AG09309 (cell line): ENCODE measurements at regions not wholly inside any gene's neighbourhood (a gene's known extent, or its start where the extent isn't known, plus 50 kb on each side); places are given as distances from the start of the nearest gene placed in this dataset.

ENCODE experiments used
- DNase-seq: peaks from one replicate; pipeline ENCODE4 v3.0.0-alpha.2; 2010; ENCODE audit warnings: low read depth
- H3K4me3 ChIP-seq: 2 replicates; pipeline ENCODE4 v1.5.1; 2011; ENCODE audit warnings: mild to moderate bottlenecking, low read depth, low read length, moderate library complexity; ENCODE audit not compliant: control insufficient read depth
- TF ChIP-seq, protein P1 (sequence below): IDR thresholded peaks from 2 replicates; pipeline ENCODE4 v1.5.1; 2011; ENCODE audit warnings: mild to moderate bottlenecking, low read depth, low read length, inconsistent platforms; ENCODE audit not compliant: insufficient read depth, control insufficient read depth; ENCODE audit errors: missing control alignments

DNA sequence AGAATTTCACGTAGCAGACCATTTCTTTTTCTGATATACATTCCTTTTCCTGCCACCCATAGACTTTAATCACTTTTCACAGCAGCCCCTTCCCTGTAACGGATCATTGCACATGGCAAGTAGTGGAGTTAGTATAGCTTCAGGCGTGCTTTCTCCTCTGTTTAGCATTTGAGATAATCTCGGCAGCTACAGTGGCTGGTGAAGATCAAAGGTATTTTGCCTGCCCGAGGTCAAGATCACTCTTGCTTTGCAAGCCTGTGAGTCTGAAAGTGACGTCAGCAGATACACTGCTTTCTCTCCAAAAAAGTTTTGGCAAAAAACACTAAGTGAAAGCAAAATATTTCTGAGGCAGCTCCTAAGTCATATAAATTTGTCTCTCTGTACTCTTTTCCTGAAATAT lies 260.0 kb downstream of the NDFIP2 start:
- no peak overlapping the region for H3K4me3 ChIP-seq
- DNase-seq = no peak
- TF ChIP-seq, protein P1, sequence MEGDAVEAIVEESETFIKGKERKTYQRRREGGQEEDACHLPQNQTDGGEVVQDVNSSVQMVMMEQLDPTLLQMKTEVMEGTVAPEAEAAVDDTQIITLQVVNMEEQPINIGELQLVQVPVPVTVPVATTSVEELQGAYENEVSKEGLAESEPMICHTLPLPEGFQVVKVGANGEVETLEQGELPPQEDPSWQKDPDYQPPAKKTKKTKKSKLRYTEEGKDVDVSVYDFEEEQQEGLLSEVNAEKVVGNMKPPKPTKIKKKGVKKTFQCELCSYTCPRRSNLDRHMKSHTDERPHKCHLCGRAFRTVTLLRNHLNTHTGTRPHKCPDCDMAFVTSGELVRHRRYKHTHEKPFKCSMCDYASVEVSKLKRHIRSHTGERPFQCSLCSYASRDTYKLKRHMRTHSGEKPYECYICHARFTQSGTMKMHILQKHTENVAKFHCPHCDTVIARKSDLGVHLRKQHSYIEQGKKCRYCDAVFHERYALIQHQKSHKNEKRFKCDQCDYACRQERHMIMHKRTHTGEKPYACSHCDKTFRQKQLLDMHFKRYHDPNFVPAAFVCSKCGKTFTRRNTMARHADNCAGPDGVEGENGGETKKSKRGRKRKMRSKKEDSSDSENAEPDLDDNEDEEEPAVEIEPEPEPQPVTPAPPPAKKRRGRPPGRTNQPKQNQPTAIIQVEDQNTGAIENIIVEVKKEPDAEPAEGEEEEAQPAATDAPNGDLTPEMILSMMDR = no peak

DNA sequence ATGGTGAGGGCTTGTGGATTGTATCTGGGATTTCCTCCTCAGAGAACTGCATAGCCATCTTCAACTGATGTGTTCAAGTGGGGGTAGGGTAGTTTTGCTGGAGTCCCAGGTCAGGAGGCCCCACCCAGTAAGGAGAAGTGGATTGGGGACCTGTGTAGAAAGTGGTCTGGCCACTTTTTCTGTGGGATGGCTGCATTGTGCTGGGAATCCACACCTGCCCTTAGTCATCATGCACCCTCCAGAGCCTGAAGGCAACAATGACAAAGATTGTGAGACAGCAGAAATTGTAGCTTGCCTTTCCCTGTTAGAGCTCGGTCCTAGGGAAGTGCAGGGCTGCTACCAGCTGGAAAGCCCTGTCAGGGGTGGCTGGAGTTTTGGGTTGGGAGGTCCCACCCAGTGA lies 255.4 kb downstream of the NDFIP2 start:
- TF ChIP-seq, protein P1 = no peak
- DNase-seq = no peak
- no peak overlapping the region for H3K4me3 ChIP-seq

DNA sequence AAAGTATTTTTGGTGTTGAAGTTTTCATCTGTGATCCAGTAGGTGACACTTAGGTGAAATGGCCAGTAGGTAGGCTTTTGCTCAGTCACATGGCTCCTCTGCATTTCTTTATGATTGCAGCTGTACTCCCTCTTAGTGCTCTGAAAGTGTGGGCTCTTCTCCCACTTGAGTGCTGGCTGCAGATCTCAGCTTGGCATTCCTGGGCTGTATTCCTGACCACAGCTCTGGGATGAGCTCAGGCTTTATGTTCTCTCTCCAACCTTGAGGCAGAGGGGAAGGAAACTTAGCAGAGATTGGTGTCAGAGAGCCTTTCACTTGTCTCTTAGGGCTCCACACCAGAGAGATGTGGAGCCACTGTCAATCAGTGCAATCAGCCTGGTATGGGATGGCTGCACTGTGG lies 254.3 kb downstream of the NDFIP2 start:
- no peak overlapping the region for H3K4me3 ChIP-seq
- no peak for DNase-seq
- TF ChIP-seq, protein P1 = no peak

DNA sequence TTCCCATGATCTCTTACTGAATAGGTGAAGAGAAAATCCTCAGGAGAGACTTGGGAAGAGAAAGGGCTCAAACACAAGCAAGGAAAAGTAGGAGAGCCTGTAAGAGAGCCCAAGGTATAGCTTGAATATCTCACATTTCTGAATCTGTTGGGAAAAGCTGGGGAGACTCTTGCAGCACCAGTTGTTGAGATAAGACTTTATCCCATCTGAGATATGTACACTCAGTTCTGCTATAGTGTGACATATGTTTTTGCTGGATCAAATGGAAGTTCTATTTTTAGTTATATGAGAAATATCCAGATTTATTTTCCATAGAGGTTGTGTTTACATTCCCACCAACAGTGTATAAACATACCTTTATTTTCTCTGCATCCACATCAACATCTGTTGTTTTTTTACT lies 246.1 kb downstream of the NDFIP2 start:
- DNase-seq = no peak
- H3K4me3 ChIP-seq = no peak overlapping the region
- TF ChIP-seq, protein P1 = no peak

DNA sequence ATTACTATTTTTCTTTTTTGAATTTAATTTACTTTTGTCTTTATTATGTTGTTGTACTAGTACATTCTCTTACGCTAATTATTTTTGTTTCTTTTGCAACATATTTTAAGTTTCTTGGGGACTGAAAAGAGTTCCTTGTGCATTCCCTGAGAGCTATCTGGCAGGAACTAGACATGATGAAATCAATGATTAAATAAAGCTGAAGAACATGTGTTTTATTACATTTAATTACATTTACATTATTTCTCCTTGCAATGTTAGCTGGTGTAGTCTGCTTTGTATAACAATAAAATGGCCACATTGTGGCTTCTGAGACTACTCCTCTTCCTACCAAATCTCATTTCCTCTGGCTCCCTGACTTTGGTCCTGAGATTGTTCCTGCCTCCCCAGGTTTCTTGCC lies 244.9 kb downstream of the NDFIP2 start:
- no peak for DNase-seq

DNA sequence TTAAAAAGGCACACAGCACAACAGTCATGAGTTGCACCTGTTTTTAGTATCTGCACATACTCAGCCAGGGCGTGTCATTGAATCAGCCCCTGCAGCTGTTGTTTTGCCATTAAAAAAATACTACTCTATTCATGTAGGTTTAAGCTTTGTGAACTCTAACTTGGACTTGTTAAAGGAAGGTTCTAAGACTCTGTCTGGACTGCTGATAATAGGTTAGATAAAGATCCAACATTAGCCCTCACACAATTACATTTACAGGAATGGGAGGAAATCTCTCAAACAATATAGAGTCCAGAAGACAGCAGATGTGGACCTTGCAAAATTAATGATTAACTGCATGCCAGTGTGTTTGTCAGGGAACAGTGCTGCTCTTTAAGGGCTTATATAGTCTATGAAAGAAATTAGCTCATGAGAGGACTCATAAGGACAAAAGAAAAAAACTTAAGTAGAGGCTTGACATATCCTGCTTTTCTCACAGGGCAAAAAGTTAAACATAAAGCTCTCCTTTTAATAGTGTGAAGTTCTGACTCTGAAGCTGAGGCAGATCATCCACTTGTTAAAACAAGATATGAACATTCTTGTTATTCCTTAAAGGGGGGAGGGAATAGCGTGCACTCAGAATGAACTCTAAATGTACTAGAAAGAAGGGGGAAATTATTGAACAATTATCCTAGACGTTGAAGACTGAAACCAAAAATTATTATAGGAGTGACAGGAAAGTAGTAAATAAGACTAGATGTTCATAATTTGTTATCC lies 243.6 kb downstream of the NDFIP2 start:
- no peak for DNase-seq
- H3K4me3 ChIP-seq = no peak overlapping the region
- TF ChIP-seq, protein P1 = no peak

More for the DNA sequence above, 244.9 kb downstream of the NDFIP2 start:
- TF ChIP-seq, protein P1 = no peak
- no peak overlapping the region for H3K4me3 ChIP-seq
